Keratinocyte (primary cell): ENCODE measurements at regions not wholly inside any gene's neighbourhood (a gene's known extent, or its start where the extent isn't known, plus 50 kb on each side); places are given as distances from the start of the nearest gene placed in this dataset.
"Not testable (repeated sequence)": the region's sequence is repeated elsewhere in the genome, so short reads cannot be mapped to it uniquely, and the experiment has no call there.

Experiments used
- CTCF ChIP-seq, 3 experiments: IDR thresholded peaks in 1 of 3; conservative IDR thresholded peaks in 1 of 3; optimal IDR thresholded peaks in 1 of 3; 2 replicates in 2 of 3; 3 replicates in 1 of 3; pipeline versions ENCODE3 to v1.5.1; 2011; ENCODE audit warnings: low read length in 3 of 3, mild to moderate bottlenecking in 3 of 3, moderate library complexity in 2 of 3, control low read depth in 1 of 3, inconsistent platforms in 1 of 3; ENCODE audit not compliant: insufficient read depth in 2 of 3; ENCODE audit errors: extremely low read depth in 1 of 3
- EZH2 ChIP-seq: IDR thresholded peaks from one replicate; pipeline ENCODE4 v1.6.1; 2012; ENCODE audit warnings: inconsistent platforms, mild to moderate bottlenecking, low read length, moderate library complexity

- TF ChIP-seq CTCF (optimal IDR thresholded peaks at IDR 0.05 in 1 of 3, IDR thresholded peaks at IDR 0.05 in 1 of 3, conservative IDR thresholded peaks at IDR 0.05 in 1 of 3; ENCODE audit: extremely low read depth in 1 of 3, insufficient read depth in 2 of 3, low read length in 3 of 3); EZH2: not testable (repeated sequence)
Observed at GRCh38 chr16:16561532-16561931, 182.6 kb downstream of the NPIPA7 start.
